Activated CD4-positive, alpha-beta T cell treated with anti-CD3 and anti-CD28 coated beads, Interleukin-2, Interleukin-6, amounts not matched to agents 100 ng/mL and 50 ng/mL, durations not matched to agents 16 hours and 8 hours (primary cell): ENCODE measurements at regions not wholly inside any gene's neighbourhood (a gene's known extent, or its start where the extent isn't known, plus 50 kb on each side); places are given as distances from the start of the nearest gene placed in this dataset.

ENCODE experiments used
- DNase-seq: peaks from one replicate; pipeline ENCODE4 v3.0.0-alpha.2; 2020

GRCh38 chr7:15889507-15889906 is 203.0 kb upstream of the MEOX2 start:
- no peak for DNase-seq

- DNase-seq, result no peak
These were observed 201.6 kb upstream of the MEOX2 start for GRCh38 chr7:15888090-15888489.

- DNase-seq, result no peak
These were observed 200.1 kb upstream of the MEOX2 start for GRCh38 chr7:15886626-15887025.

DNA sequence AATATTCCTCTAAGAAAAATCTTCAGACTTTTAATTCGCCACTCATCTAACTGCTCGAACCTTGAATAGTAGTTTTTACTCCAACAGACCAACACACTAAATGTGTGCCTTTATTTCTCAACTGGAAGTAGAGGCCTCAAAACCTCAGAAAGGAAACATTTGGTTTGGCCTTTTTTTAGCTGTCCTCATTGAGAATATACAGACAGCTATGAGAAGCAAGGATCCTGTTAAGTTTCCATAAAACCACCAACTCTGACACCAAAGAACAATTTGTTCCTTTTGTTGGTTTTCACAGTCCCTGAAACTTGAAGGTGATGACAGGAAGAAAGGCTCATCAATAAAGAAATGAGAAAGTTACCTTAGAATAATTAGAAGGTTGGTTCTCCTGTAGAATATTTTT is 199.2 kb upstream of the MEOX2 start:
- no peak for DNase-seq

DNA sequence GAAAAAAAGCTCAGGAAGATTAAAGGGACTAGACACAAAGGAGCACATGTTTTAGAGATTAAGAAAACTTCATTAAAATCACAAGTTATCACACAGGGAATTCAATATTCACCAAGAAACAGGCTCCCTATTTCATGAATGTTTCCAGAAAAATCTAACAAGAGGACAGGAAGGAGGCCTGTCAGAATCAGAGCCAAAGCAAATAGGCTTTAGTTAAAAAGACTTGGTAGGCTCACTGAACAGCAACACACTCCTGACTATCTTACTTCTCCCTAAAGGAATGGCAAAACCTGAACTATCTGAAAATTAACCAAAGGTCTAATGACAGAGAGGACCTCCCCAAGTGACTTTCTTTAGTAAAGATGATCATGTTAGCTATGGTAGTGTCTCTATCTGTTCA is 188.3 kb upstream of the MEOX2 start:
- no peak for DNase-seq

GRCh38 chr7:15870347-15870746 is 183.9 kb upstream of the MEOX2 start:
- DNase-seq, result no peak

GRCh38 chr7:15867441-15867840 is 181.0 kb upstream of the MEOX2 start:
- DNase-seq, result no peak

DNA sequence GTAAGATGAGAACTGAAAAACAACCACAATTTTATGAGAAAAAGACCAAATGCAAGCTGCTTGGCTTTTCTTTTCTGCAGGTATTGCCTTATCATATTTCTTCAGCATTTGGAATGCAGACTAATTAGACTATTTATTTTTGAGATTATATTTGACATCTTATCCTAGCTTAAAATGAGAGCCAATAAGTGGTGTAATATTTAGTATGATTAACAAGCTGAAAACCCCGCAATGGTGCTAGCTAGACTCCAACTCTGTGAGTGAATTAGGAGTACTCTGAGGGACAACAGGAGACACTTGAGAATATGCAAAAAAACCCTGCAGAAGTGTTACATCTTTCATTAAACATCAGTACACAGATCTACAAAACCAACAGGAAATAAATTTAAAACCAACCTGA is 180.3 kb upstream of the MEOX2 start:
- no peak for DNase-seq

GRCh38 chr7:15864626-15864991 is 178.1 kb upstream of the MEOX2 start:
- DNase-seq, result no peak

GRCh38 chr7:15863951-15864625 is 177.6 kb upstream of the MEOX2 start:
- DNase-seq, result no peak

- no peak for DNase-seq
These were observed 176.3 kb upstream of the MEOX2 start for GRCh38 chr7:15862781-15863165.

DNA sequence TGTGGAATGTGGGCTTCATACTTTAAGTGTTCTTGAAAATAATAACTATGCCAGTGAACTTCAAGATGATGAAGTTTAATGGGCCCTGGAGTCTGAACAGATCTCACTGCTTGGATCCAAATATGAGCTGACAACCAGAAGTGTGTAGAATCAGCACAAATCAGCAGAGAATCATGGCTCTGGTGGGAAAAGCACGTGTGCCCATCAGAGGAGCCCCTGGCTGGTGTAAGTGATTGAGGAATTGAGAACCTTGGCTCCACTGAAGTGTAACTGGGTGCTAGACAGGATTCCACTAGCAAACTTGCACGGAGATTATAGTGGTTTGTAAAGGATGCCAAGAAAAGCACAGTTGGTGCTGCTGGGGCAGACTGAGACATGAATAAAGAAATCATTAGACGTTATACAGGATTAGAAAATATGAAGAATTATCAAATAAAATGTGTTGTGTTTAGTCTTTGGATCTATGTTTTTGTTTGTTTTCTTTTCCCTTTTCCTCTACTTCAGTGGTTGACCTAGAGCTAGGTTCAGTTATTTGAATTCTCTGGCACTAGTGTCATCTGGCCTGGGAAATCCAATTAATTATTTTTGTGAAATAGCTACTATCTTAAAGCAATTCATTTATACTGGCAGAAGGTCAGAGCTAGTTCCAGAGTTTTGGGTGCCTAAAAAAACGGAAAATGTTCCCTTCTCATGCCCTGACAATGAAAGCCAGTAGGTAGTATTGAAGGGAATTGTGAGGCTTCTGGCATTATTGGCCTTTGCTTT is 175.7 kb upstream of the MEOX2 start:
- no peak for DNase-seq

DNA sequence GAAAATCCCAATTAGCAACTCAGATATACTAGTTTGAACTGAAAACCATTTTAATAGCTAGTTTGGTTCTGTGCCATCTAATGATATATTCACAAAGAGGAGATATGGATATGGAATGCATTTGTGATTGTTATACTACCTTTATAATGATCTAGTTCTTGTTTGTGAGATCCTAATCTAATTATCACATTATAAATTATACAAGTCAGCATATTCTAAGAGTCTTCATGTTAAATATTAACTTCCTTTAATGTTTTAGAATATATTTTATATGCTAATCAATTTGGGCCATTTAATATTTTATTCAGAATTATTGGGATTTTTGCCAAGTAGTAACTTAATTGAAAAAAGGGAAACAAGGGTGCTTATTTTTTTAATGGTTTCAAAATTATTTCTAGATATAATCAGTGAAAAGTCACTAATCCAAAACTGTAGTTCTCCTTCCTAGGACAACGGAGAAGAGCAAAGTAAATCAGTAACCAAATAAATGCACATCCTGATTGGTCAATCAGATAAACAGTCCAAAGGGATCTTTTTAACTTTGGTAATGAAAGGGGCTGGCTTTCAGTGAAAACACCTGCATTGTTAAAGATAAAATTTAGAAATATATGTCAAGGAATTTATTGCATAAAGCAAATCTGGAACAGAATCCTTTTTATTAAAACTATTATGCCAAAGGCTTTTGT is 173.9 kb upstream of the MEOX2 start:
- DNase-seq, result no peak

DNA sequence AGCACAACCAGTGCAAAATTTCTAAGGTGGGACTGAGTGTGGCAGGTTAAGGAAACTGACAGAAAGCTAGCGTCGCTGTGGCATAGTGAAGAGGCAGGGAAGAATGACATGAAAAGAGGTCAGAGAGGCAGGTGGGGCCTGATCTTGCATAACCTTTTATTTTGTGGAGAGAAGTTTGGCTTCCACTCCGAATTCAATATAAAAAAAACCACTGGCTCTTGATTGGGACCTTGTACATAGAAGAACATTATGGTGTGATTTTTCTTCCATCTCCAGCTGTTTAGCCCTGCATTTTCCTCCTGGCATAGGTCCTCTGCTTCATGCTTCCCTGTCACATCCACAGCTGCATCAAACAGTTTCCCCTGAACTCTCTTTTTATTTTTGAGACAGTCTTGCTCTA is 170.5 kb upstream of the MEOX2 start:
- no peak for DNase-seq

GRCh38 chr7:15856311-15856710 is 169.8 kb upstream of the MEOX2 start:
- DNase-seq, result no peak

GRCh38 chr7:15855525-15856109 is 169.1 kb upstream of the MEOX2 start:
- no peak for DNase-seq

GRCh38 chr7:15854841-15855524 is 168.5 kb upstream of the MEOX2 start:
- no peak for DNase-seq

DNA sequence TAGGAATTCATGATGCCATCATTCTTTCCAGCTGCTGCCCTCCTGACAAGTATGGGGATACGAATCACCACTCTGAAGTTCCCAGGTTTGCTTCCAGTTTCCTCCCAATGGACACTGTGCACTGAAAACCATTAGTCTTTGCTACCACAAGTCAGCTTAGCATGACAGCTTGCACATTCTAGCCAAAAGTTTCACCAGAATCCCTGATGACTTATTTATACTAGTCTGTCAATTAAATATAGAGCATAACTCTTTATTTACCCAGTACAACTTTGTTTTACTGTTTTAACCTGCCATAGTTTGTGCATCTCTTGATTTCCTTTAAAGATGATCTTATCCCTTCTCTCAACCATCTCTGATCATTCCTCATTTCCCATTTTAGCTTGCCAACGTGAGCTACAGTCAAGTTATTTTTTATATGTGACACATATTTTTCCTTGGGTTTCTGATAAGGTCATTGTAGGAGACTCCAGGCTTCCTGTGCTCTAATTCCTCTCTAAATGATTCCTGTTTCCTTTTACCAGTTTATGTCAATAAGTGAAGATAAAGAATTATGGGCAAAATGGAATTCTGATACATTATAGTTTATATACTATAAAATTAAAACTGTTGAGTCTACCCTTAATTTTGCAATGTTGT is 167.5 kb upstream of the MEOX2 start:
- DNase-seq, result no peak

- no peak for DNase-seq
These were observed 164.7 kb upstream of the MEOX2 start for GRCh38 chr7:15851201-15851600.

DNA sequence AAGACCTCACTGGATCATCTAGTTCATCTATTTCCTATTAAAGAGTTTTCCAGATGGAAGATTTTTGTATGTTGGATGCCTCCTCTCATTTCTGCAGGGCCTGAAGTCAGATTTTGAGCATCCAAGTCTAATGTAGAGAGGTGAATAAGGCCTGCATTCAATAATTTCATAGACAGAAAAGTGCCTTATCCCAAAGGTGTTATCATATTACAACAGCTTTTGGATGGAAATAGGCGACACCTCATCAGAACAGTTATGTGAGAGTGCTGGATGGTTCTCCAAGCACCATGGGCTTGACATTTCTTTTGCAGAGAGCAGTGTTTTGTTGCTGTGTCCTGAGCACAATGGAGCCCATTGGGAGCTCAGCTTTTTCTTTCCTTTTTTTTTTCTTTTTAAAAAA is 162.4 kb upstream of the MEOX2 start:
- DNase-seq, result no peak

DNA sequence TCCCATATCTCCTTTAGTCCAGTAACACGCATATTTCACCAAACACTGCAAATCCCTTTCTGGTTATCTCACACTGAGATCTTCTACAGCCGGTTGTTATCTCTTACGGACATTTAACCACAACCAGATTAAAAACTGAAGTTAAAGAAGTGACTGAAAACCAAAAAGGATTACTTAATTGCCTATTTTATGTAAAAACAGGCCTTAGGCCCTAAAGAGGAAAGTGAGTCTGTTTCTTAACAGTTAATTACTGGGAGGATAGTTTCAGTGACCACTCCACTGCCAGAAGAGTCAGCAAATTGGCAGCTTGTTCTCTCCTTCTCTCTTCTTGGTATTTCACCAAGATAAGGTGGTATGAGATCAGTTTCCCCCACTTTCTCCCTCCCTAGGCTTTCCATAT is 161.9 kb upstream of the MEOX2 start:
- DNase-seq, result no peak

DNA sequence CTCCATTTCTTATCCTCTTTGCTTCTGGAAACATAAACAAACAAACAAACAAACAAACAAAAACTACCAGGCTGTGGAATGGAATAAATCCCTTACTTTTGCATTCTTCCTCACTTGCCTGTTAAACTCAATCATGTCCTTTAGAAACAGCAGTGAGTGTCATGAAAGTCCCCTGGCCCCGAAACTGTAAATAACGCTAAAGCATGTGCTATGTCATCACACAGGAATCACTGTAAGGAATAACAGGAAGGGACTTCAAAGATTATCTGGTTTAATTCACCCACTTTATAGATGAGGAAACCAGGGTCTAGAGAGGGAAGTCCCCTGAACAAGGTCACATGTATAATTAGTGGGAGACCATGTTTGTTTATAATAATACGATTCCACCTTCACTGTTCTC is 159.4 kb upstream of the MEOX2 start:
- no peak for DNase-seq

- DNase-seq, result no peak
These were observed 159.0 kb upstream of the MEOX2 start for GRCh38 chr7:15845461-15845860.
